Neural cell (in vitro differentiated cells): ENCODE measurements at regions not wholly inside any gene's neighbourhood (a gene's known extent, or its start where the extent isn't known, plus 50 kb on each side); places are given as distances from the start of the nearest gene placed in this dataset.
A peak's percentile ranks its signal among the peaks of the same experiment; 100 is the strongest.

Experiments used
- H2AFZ ChIP-seq: fragments of 200-600, 300-800 bp; sonication (generic), shearing (Covaris generic); 2 replicates; pipeline ENCODE4 v1.6.0; 2014; ENCODE audit warnings: low read depth, mild to moderate bottlenecking, antibody characterized with exemption, low read length, moderate library complexity
- H3F3A ChIP-seq: fragments of 200-600 bp; shearing (Covaris generic); 2 replicates; pipeline ENCODE4 v1.6.1; 2016; ENCODE audit warnings: mild to moderate bottlenecking, moderate library complexity, mixed read lengths, antibody characterized with exemption, low read length; ENCODE audit not compliant: insufficient read depth, poor library complexity, severe bottlenecking
- H3K27ac ChIP-seq: fragments of 200-600, 300-800 bp; sonication (generic), shearing (Covaris generic); 2 replicates; pipeline ENCODE4 v1.5.1; 2014; ENCODE audit warnings: mild to moderate bottlenecking, low read length, moderate library complexity
- H3K27me3 ChIP-seq: fragments of 300-800, 200-600 bp; sonication (generic), shearing (Covaris generic); 2 replicates; pipeline ENCODE4 v1.6.0; 2014; ENCODE audit warnings: mild to moderate bottlenecking, low read depth, low read length, moderate library complexity; ENCODE audit not compliant: insufficient read depth
- H3K36me3 ChIP-seq: fragments of 300-800, 200-600 bp; sonication (generic), shearing (Covaris generic); 2 replicates; pipeline ENCODE4 v1.5.1; 2014; ENCODE audit warnings: mild to moderate bottlenecking, antibody characterized with exemption, low read length, moderate library complexity; ENCODE audit not compliant: insufficient read depth
- H3K4me2 ChIP-seq: fragments of 300-800, 200-600 bp; sonication (generic), shearing (Covaris generic); 2 replicates; pipeline ENCODE4 v1.6.0; 2014; ENCODE audit warnings: mild to moderate bottlenecking, low read length
- H3K4me3 ChIP-seq: fragments of 300-800, 200-600 bp; sonication (generic), shearing (Covaris generic); 2 replicates; pipeline ENCODE4 v1.5.1; 2014; ENCODE audit warnings: mild to moderate bottlenecking, low read length, moderate library complexity
- H3K79me2 ChIP-seq: fragments of 200-600 bp; shearing (Covaris generic); replicated peaks from 2 replicates; pipeline ENCODE4 v1.6.0; 2014; ENCODE audit warnings: mild to moderate bottlenecking, low read length, moderate library complexity; ENCODE audit not compliant: insufficient read depth
- H3K9ac ChIP-seq: fragments of 300-800, 200-600 bp; sonication (generic), shearing (Covaris generic); 2 replicates; pipeline ENCODE4 v1.6.1; 2016; ENCODE audit warnings: mild to moderate bottlenecking, low read length, mixed read lengths
- H3K9me2 ChIP-seq: fragments of 200-600 bp; shearing (Covaris generic); 2 replicates; pipeline ENCODE4 v1.6.1; 2016; ENCODE audit warnings: mild to moderate bottlenecking, low read length, mixed read lengths; ENCODE audit not compliant: insufficient read depth
- H3K9me3 ChIP-seq: fragments of 200-600, 300-800 bp; sonication (generic), shearing (Covaris generic); 2 replicates; pipeline ENCODE4 v1.6.1; 2016; ENCODE audit warnings: mild to moderate bottlenecking, mixed run types, low read length, moderate library complexity, mixed read lengths
- H4K20me1 ChIP-seq: fragments of 200-600 bp; shearing (Covaris generic); 2 replicates; pipeline ENCODE4 v1.6.1; 2016; ENCODE audit warnings: mild to moderate bottlenecking, mixed run types; ENCODE audit not compliant: insufficient read depth
- CTCF ChIP-seq: fragments of 450-650 bp; IDR thresholded peaks from 2 replicates; pipeline ENCODE4 v1.5.1; 2014; ENCODE audit warnings: antibody characterized with exemption, mild to moderate bottlenecking, moderate library complexity; ENCODE audit not compliant: poor library complexity, severe bottlenecking
- EP300 ChIP-seq: fragments of 450-650 bp; conservative IDR thresholded peaks from 2 replicates; pipeline ENCODE4 v1.6.1; 2014; ENCODE audit warnings: antibody characterized with exemption, mild to moderate bottlenecking, moderate library complexity; ENCODE audit not compliant: poor library complexity, severe bottlenecking
- EZH2 ChIP-seq: fragments of 200-600, 300-800 bp; shearing (Covaris generic), sonication (generic); IDR thresholded peaks from 2 replicates; pipeline ENCODE4 v1.6.1; 2014; ENCODE audit warnings: antibody characterized with exemption, low read length, borderline replicate concordance, mild to moderate bottlenecking; ENCODE audit not compliant: insufficient read depth, poor library complexity, severe bottlenecking
- MXI1 ChIP-seq: fragments of 450-650 bp; conservative IDR thresholded peaks from 2 replicates; pipeline ENCODE4 v1.6.1; 2014; ENCODE audit warnings: antibody characterized with exemption, mild to moderate bottlenecking; ENCODE audit not compliant: poor library complexity, severe bottlenecking
- POLR2AphosphoS5 ChIP-seq: IDR thresholded peaks from 2 replicates; pipeline ENCODE4 v1.6.1; 2012
- RAD21 ChIP-seq: fragments of 450-650 bp; conservative IDR thresholded peaks from 2 replicates; pipeline ENCODE4 v1.6.1; 2014; ENCODE audit warnings: antibody characterized with exemption, mild to moderate bottlenecking, moderate library complexity
- REST ChIP-seq: IDR thresholded peaks from 2 replicates; pipeline ENCODE4 v1.6.1; 2012; ENCODE audit warnings: borderline replicate concordance
- SMC3 ChIP-seq: fragments of 450-650 bp; conservative IDR thresholded peaks from 2 replicates; pipeline ENCODE4 v1.6.1; 2014; ENCODE audit warnings: antibody characterized with exemption, mild to moderate bottlenecking, moderate library complexity; ENCODE audit not compliant: poor library complexity
- TAF1 ChIP-seq: IDR thresholded peaks from 2 replicates; pipeline ENCODE4 v1.6.1; 2012; ENCODE audit warnings: low read depth

- Histone ChIP-seq H3K4me2 (no peak overlapping the region), H3K27me3 (no peaks in the 10 kb centered on the region), H3K9me3 (no peaks in the 10 kb centered on the region), H3K36me3 (no peaks in the 10 kb centered on the region), H3K4me3 (no peak overlapping the region), H3K9ac (no peak overlapping the region), H2AFZ (no peak overlapping the region), H3K27ac (peak overlapping the region; percentile 6), H3K9me2 (no peaks in the 10 kb centered on the region), H3K79me2 (no peaks in the 10 kb centered on the region), H3F3A (no peaks in the 10 kb centered on the region), H4K20me1 (no peaks in the 10 kb centered on the region)
- TF ChIP-seq RAD21 (no peak), CTCF (no peak)
Measured at GRCh38 chr2:152823905-152824304, 105.5 kb downstream of the ARL6IP6 start.

GRCh38 chr2:152822676-152823075 is 104.3 kb downstream of the ARL6IP6 start:
- no peak overlapping the region for H3K4me2 ChIP-seq
- no peaks in the 10 kb centered on the region for H4K20me1 ChIP-seq
- H3K36me3 ChIP-seq = no peaks in the 10 kb centered on the region
- H3F3A ChIP-seq = no peaks in the 10 kb centered on the region
- H2AFZ ChIP-seq = no peak overlapping the region
- H3K9me2 ChIP-seq = no peaks in the 10 kb centered on the region
- no peak overlapping the region for H3K27ac ChIP-seq
- H3K79me2 ChIP-seq = no peaks in the 10 kb centered on the region
- no peak overlapping the region for H3K9ac ChIP-seq
- H3K9me3 ChIP-seq = no peaks in the 10 kb centered on the region
- no peak for TF ChIP-seq EZH2
- TF ChIP-seq EP300 = no peak
- no peak for TF ChIP-seq CTCF
- no peak for TF ChIP-seq MXI1
- no peak for TF ChIP-seq REST
- TF ChIP-seq POLR2AphosphoS5 = no peak
- H3K27me3 ChIP-seq = no peaks in the 10 kb centered on the region
- no peak overlapping the region for H3K4me3 ChIP-seq

GRCh38 chr2:152820048-152820447 is 101.6 kb downstream of the ARL6IP6 start:
- no peak for TF ChIP-seq EP300
- no peak for TF ChIP-seq SMC3
- no peak for TF ChIP-seq POLR2AphosphoS5
- no peak for TF ChIP-seq REST
- TF ChIP-seq RAD21 = no peak
- TF ChIP-seq EZH2 = no peak
- TF ChIP-seq CTCF = no peak
- no peak for TF ChIP-seq TAF1
- TF ChIP-seq MXI1 = no peak
- no peaks in the 10 kb centered on the region for H3K9me3 ChIP-seq
- no peak overlapping the region for H3K4me3 ChIP-seq
- no peak overlapping the region for H3K9ac ChIP-seq
- no peaks in the 10 kb centered on the region for H3K79me2 ChIP-seq
- H3K27me3 ChIP-seq = no peaks in the 10 kb centered on the region
- no peaks in the 10 kb centered on the region for H3K36me3 ChIP-seq
- H3K4me2 ChIP-seq = no peak overlapping the region
- H3F3A ChIP-seq = no peaks in the 10 kb centered on the region
- H2AFZ ChIP-seq = no peak overlapping the region
- H3K9me2 ChIP-seq = no peaks in the 10 kb centered on the region
- no peaks in the 10 kb centered on the region for H4K20me1 ChIP-seq
- H3K27ac ChIP-seq = no peak overlapping the region
